Prostate gland (tissue), 2 donors: ENCODE measurements at regions not wholly inside any gene's neighbourhood (a gene's known extent, or its start where the extent isn't known, plus 50 kb on each side); places are given as distances from the start of the nearest gene placed in this dataset.
"Not testable (repeated sequence)": the region's sequence is repeated elsewhere in the genome, so short reads cannot be mapped to it uniquely, and the experiment has no call there.

ENCODE experiments used
- DNase-seq: peaks from one replicate; pipeline ENCODE4 v3.0.0-alpha.2; 2019; ENCODE audit warnings: low spot score
- H3K27ac ChIP-seq, 2 donors: fragments of 200-600 bp; sonication (generic); 2 replicates each; pipeline ENCODE4 v1.5.1; 2017 to 2019
- H3K27me3 ChIP-seq: fragments of 200-600 bp; sonication (generic); replicated peaks from 2 replicates; pipeline ENCODE4 v1.5.1; 2019; ENCODE audit not compliant: insufficient read depth
- H3K36me3 ChIP-seq, 2 donors: fragments of 200-600 bp; sonication (generic); 1 replicate in 1 of 2; 2 replicates in 1 of 2; pipeline versions ENCODE4 v1.5.1 to v1.8.1; 2017 to 2019
- H3K4me1 ChIP-seq: fragments of 200-600 bp; sonication (generic); replicated peaks from 2 replicates; pipeline ENCODE4 v1.5.1; 2019
- H3K4me3 ChIP-seq, 2 donors: fragments of 200-600 bp; sonication (generic); 2 replicates each; pipeline ENCODE4 v1.5.1; 2017 to 2019
- H3K9me3 ChIP-seq: fragments of 200-600 bp; sonication (generic); 2 replicates; pipeline ENCODE4 v1.5.1; 2017
- CTCF ChIP-seq, 4 experiments: fragments of 200-600 bp in 2 of 4; fragments of 450-650 bp in 2 of 4; sonication (generic) in 2 of 4; IDR thresholded peaks; 1 replicate in 3 of 4; 2 replicates in 1 of 4; pipeline ENCODE4 v1.5.1; 2016 to 2019; ENCODE audit warnings: antibody characterized with exemption in 4 of 4, mild to moderate bottlenecking in 2 of 4, moderate library complexity in 2 of 4
- POLR2A ChIP-seq: fragments of 450-650 bp; IDR thresholded peaks from one replicate; pipeline ENCODE4 v1.6.1; 2016; ENCODE audit warnings: antibody characterized with exemption, mild to moderate bottlenecking
- POLR2AphosphoS5 ChIP-seq: sonication (generic); formaldehyde crosslinking; IDR thresholded peaks from one replicate; pipeline ENCODE4 v1.6.1; 2017; ENCODE audit warnings: antibody characterized with exemption
- WGBS: methylation state at CpG from one replicate; pipeline ENCODE4 v1.1.5; 2018; 5-methylcytosine and 5-hydroxymethylcytosine counted together
- intact Hi-C: fragments of 100-400 bp; cut with DNase I; formaldehyde crosslinking; loops from one replicate; pipeline ENCODE4 v1.14.2; 2022

GRCh38 chr10:35933940-35934641 is 292.0 kb upstream of the FZD8 start:
- TF ChIP-seq POLR2AphosphoS5 (no peak), POLR2A (no peak), CTCF (IDR thresholded peaks at IDR 0.05) (no peak)
- intact Hi-C loops: no loop called here
- H3K36me3 ChIP-seq: no peaks in the 10 kb centered on the region

GRCh38 chr10:35933491-35933890 is 291.4 kb upstream of the FZD8 start:
- H3K27me3 ChIP-seq: no peaks in the 10 kb centered on the region
- DNase-seq: no peak
- H3K9me3 ChIP-seq: no peaks in the 10 kb centered on the region
- no peak overlapping the region for H3K4me3 ChIP-seq
- no peaks in the 10 kb centered on the region for H3K4me1 ChIP-seq
- H3K27ac ChIP-seq: no peak overlapping the region
- WGBS: 78% methylated on average over 1 of the region's 1 CpG
- no peak for TF ChIP-seq POLR2AphosphoS5
- TF ChIP-seq CTCF (IDR thresholded peaks at IDR 0.05): no peak
- TF ChIP-seq POLR2A: no peak
- H3K36me3 ChIP-seq: no peaks in the 10 kb centered on the region
- intact Hi-C loops: no loop called here

More at GRCh38 chr10:35933940-35934641, 292.0 kb upstream of the FZD8 start:
- 37% methylated on average over 5 of the region's 5 CpGs for WGBS
- no peak overlapping the region for H3K27ac ChIP-seq
- no peaks in the 10 kb centered on the region for H3K27me3 ChIP-seq
- DNase-seq: no peak
- H3K4me1 ChIP-seq: no peaks in the 10 kb centered on the region
- no peak overlapping the region for H3K4me3 ChIP-seq
- H3K9me3 ChIP-seq: no peaks in the 10 kb centered on the region

- DNase-seq, intact Hi-C loops, H3K27ac ChIP-seq, H3K9me3 ChIP-seq, H3K4me3 ChIP-seq, H3K36me3 ChIP-seq, H3K27me3 ChIP-seq, H3K4me1 ChIP-seq: not testable (repeated sequence)
- 100% methylated on average over 2 of the region's 2 CpGs for WGBS
These were observed 287.9 kb upstream of the FZD8 start for GRCh38 chr10:35929962-35930361.

- H3K9me3 ChIP-seq: no peaks in the 10 kb centered on the region
- intact Hi-C loops: no loop called here
- H3K27ac ChIP-seq: no peak overlapping the region
- no peak for TF ChIP-seq POLR2A
- no peak for TF ChIP-seq POLR2AphosphoS5
- TF ChIP-seq CTCF (IDR thresholded peaks at IDR 0.05): no peak
- peaks cover 2% of the 10 kb centered on the region for H3K27me3 ChIP-seq
- DNase-seq: no peak
- no peaks in the 10 kb centered on the region for H3K4me1 ChIP-seq
- no peak overlapping the region for H3K4me3 ChIP-seq
- no peaks in the 10 kb centered on the region for H3K36me3 ChIP-seq
- 83% methylated on average over 6 of the region's 6 CpGs for WGBS
These were observed 286.7 kb upstream of the FZD8 start for GRCh38 chr10:35928748-35929147.

- DNase-seq: no peak
- Histone ChIP-seq H3K27ac (no peak overlapping the region), H3K9me3 (no peaks in the 10 kb centered on the region), H3K27me3 (peaks cover 2% of the 10 kb centered on the region), H3K4me1 (no peaks in the 10 kb centered on the region), H3K4me3 (no peak overlapping the region), H3K36me3 (no peaks in the 10 kb centered on the region)
- WGBS: 80% methylated on average over 9 of the region's 9 CpGs
- TF ChIP-seq POLR2AphosphoS5: no peak
- no peak for TF ChIP-seq CTCF (IDR thresholded peaks at IDR 0.05)
- TF ChIP-seq POLR2A: no peak
- intact Hi-C loops: no loop called here
These were observed 285.9 kb upstream of the FZD8 start for GRCh38 chr10:35927990-35928488.
